HG02798 (cell line): ENCODE measurements at regions not wholly inside any gene's neighbourhood (a gene's known extent, or its start where the extent isn't known, plus 50 kb on each side); places are given as distances from the start of the nearest gene placed in this dataset.

Experiments used
- ATAC-seq: cut with Tn5 transposase; IDR thresholded peaks from one replicate; pipeline ENCODE4 v1.9.1; 2021; ENCODE audit warnings: mild to moderate bottlenecking; ENCODE audit not compliant: unreplicated experiment, poor library complexity

DNA sequence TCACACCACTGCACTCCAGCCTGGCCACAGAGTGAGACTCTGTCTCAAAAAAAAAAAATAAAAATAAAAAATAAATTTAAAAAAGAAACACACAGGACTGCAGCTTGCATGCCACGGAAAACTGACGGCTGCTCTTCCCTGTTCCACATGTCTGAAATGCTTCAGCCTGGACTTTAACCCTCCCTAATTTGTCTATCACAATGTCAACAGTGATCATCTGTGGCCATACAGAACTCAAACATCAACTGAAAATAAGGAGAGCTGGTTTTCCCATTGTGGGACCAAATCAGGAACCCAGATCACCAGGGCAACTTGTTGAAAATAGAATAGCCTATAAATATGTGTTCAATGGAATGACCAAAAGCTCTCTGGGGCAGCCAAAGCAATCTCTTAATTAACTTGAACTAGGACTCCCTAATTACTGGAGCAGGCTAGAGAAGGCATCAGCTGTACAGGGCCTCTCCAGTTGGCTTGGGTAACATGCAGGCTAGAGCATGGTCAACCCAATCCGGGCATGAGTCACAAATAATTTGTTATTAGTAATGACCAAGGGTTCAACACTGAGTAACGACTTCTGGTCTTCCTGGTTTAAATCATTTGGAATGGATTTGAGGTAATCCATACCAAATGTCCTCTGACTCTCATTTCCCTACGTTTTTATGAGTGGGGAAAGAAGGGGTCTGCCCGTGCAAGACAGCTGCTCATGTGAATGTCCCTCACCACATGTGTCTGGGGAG lies 62.7 kb upstream of the KAZN start:
- ATAC-seq: no peak

GRCh38 chr1:14538335-14538734 lies 60.1 kb upstream of the KAZN start:
- ATAC-seq: no peak

DNA sequence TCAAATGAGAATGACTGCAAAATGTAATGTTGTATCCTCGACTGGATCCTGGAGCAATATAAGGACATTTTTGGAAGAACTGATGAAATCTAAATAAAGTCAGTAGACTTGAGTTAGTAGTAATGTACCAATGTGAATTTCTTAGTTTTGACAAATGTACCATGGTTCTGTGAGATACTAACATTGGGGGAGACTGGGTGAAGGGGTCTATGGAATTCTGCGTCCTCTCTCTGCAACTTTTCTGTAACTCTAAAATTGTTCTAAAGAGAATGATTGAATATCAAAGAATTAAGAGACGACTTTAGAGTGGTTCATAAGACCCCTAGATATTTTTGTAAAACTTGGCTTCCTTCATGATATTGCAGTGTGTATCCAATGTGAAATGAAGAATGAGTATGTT lies 59.2 kb upstream of the KAZN start:
- no peak for ATAC-seq

GRCh38 chr1:14539953-14540563 lies 58.4 kb upstream of the KAZN start:
- ATAC-seq: no peak

- no peak for ATAC-seq
Measured at GRCh38 chr1:14541348-14541747, 57.1 kb upstream of the KAZN start.

DNA sequence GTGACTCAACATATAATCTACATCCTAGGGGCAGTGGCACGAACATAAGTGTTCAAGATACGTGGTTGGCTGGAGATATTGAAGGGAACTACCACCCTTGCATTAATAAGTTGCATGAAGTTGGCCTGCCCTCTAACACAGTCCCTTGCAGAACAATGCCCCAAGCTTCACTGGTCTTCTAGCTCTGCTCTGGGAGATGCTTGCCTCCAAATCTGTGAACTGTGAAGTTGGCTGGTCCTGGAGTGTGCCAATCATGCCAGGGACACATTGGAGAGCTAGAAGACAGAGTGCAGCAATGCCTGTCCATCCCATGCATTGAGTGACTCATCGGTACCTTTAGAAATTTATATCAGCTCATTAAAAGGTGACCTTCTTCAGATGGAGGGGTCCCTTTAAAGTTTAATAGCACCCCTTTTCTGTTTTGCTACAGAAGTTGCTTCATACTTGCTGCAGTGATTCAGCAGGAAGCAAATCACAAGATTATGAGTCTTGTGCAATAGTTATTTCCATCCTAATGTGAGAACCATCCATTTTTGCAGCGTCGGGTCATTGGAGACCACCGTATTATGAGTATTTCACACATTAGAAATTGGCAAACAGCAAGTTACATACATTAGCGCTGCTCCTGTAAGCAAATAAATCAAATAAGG lies 55.2 kb upstream of the KAZN start:
- no peak for ATAC-seq

- ATAC-seq: no peak
Measured at GRCh38 chr1:14544319-14544718, 54.2 kb upstream of the KAZN start.

GRCh38 chr1:14545422-14546025 lies 53.0 kb upstream of the KAZN start:
- no peak for ATAC-seq

- ATAC-seq: no peak
Measured at GRCh38 chr1:14546416-14546815, 52.1 kb upstream of the KAZN start.
